CD4-positive, alpha-beta T cell treated with Interleukin-15 for 1 hour (primary cell): ENCODE measurements at regions not wholly inside any gene's neighbourhood (a gene's known extent, or its start where the extent isn't known, plus 50 kb on each side); places are given as distances from the start of the nearest gene placed in this dataset.
"Not testable (repeated sequence)": the region's sequence is repeated elsewhere in the genome, so short reads cannot be mapped to it uniquely, and the experiment has no call there.

Experiments used
- DNase-seq: peaks from one replicate; pipeline ENCODE4 v3.0.0-alpha.2; 2020

DNA sequence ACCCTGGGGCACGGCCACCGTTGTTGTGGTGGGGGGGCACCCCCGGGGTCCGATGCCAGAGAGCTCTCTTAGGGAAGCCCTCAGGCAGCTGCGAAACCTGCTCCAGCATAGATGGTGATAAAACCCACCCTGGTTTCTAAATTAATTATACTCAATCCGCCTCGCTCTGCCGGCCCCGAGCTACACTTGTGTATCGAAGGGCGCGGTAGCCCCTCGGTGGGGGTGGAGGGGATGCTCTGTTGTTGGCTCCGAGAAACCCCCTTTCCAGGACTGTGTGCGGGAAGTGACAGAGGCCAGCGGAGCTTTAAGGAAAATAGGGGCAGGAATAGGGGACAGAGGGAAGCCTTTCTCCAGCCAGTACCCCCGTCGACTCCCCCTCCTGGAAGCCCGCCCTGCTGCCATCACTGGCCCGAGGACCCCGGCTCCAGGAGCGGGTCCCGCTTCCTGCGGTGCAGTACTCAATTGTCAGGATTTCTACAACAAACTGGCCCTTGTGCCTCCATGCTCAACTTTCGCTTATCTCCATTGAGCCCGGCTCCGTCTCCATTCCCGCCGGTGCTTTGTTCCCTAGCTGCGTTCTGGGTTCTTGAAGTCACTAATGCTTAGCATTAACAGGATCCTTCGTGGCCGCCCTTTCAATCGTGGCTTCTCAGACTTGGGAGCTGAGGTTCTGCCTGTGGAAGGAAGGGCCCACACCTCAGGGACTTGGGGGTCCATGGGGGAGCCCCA is 408.2 kb downstream of the BCOR start:
- DNase-seq: no peak

DNA sequence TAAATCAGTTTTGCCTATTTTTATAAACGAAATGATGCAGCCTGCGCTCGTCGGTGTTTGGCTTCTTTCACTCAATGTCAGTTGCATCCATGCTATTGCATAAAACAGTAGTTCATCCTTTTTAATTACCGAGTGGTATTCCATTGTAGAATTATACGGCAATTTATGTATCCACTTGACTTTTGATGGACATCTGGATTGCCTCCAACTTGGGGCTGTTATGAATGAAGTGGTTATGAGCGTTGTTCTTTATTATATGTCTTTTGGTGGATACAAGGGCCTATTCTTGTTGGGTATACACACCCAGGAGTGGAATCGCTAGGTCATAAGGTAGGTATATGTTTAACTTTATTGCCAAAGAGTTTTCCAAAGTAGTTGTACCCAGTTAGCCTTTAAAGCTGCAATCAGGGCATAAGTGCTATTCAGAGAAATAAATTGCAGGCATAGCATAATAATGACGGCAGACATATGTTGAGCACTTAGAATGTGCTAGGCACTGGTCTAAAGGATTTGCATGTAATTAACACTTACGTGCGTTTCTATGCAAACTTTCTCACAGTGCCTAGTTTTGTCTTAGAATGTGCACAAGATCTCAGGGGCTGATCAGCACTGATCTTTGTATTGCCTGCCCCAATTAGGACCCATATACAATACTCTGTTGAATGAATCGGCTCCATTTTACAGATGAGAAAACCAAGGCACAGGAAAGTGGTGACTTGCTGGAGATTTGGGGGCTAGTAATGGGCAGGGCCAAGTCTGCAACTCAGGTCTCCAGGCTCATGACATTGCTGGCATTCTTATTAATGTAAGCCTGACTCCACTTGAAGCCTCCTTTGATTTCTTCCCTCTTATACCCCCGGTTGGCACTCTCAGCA is 407.0 kb downstream of the BCOR start:
- DNase-seq: no peak

DNA sequence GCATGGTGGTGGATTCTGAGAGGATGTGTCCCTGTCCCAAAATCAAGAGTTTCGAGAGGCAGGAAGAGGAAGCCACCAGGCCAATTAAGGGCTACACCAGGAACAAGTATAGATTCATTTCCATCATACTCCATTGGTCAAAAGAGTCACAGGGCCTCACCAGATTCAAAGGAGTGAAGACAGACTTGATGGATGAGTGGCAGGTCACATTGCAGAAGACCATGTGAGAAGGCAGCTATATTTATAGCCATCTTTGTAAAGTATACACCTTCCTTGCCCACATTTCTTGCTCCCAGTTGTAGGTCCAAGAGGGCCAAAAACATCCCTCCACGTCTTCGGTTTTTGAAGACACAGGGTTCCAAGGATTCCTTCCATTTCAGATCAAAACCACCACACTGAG is 406.0 kb downstream of the BCOR start:
- no peak for DNase-seq

DNA sequence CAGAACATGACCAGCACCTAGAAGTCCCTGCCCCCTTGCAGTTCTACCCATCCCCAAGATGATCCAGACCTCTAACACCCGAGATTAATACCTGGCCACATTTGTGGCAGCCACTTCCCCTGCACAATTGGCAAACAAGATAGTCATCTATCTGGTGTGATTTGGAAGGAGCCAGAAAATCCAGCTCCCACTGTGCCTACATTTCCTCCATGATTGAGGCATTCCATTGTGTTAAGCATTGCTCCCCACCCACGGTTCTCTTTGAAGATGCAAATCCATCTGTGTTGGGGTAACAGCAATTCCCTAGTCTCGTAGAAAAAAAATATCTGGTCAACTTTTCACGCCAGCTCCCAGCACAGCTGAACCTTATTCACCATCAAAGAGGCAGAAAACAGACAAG is 405.0 kb downstream of the BCOR start:
- DNase-seq: no peak

GRCh38 chrX:39693298-39693697 is 404.5 kb downstream of the BCOR start:
- no peak for DNase-seq

- DNase-seq: not testable (repeated sequence)
Observed at GRCh38 chrX:39702636-39703035, 395.1 kb downstream of the BCOR start.

GRCh38 chrX:39703307-39703706 is 394.5 kb downstream of the BCOR start:
- DNase-seq: no peak

GRCh38 chrX:39704590-39704989 is 393.2 kb downstream of the BCOR start:
- no peak for DNase-seq

DNA sequence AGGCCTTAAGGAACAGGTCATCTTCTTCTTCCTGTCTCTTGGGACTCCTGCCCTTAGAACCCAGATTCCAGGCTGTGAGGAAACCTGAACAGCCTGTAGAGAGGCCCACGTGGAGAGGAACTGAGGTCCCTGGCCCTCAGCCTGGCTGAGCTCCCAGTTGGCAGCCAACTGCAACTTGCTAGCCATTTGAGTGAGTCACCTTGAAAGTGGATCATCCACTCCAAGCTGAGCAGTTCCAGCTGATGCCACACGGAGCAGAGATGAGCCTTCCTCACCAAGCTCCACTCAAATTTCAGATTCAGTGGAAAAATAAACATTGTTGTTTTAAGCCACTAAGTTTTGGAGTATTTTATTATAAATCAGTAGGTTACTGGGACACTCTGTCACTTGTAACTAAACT is 392.5 kb downstream of the BCOR start:
- no peak for DNase-seq

DNA sequence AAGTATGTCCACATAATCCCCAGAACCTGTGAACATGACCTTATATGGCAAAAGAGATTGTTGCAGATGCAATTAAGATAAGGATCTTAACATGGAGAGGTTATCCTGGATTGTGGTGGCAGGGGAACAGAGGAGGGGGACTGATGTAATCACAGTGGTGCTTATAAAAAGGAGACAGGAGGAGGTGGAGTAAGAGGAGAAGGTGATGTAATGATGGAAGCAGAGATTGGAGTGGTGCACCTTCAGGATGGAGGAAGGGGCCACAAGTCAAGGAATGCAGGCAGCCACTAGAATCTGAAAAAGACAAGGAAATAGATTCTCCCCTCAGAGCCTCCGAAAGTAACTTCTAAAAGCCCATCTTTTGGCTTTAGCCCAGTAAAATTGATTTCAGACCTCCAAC is 388.4 kb downstream of the BCOR start:
- no peak for DNase-seq

DNA sequence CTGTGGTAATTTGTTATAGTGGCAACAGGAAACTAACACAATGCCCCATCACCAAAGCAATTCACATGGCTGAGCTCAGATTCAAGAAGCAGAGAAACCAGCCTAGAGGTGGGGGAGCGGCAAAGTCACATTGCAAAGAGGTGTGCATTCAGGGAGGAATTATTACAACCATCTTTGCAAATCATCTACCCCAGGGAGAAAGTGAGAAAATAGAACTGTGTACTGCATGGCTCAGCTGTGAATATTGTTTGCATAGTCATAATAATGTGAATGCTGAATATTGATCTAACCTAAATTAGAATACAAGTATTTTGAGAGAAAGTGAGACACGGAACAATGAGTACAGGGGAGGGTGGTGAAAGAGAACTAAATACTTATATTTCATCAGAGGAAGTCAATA is 387.9 kb downstream of the BCOR start:
- DNase-seq: no peak

GRCh38 chrX:39710776-39711175 is 387.0 kb downstream of the BCOR start:
- DNase-seq: no peak

DNA sequence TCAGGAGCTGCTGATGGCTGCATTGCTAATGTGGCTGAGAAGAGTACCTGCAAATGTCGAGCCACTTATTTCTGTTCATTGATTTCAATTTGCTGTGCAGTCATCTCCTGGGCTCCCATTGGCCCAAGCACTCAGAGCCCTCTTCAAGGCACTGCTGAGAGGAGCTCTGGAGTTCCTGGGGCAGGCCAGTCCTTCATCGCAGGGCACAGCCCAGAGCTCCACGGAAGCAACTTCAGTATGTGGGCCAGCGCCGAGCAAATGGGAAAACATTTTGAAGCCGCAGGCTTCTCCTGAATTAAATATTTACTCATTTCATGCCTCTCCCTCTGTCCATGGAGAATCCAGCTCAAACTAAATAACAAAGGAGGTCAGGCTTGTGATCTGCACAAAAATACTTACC is 383.3 kb downstream of the BCOR start:
- no peak for DNase-seq

DNA sequence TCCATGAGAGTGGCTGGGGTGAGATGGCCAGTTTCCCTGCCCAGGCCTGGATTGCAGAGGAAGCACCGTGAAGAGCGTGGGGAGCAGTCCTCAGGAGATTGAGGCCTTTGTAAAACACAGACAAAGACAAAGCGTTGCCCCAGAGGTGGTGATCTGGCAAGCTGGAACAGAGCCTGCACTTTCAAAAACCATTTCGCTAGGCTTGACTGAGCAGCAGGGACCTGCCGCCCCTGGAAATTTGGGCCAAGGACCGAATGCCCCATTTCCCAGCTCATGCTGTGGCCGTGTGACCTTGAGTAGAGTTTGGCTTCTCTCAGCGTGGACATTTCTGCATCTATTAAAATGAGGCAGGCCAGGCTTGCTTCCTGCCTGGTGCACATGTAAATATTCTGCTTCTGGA is 381.4 kb downstream of the BCOR start:
- no peak for DNase-seq

GRCh38 chrX:39716802-39717540 is 380.8 kb downstream of the BCOR start:
- no peak for DNase-seq

DNA sequence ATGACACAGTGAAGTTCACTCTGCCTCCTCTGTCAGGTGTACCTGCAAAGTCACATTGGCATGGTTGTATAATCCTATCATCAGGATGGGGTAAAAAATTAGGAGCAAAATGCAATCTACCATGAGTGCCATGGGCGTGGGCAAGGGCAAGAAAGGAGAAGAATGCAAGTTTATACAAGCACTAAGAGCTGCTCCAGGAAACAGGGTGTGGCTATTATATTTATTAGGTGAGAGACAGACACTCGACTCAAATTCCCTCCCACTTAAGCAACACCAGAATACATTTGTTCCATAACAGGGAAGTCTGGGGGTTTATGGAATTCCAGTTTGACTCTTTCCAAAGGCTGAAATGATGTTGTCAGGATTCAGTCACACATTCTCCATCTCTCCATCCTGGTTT is 378.8 kb downstream of the BCOR start:
- DNase-seq: no peak

- no peak for DNase-seq
Observed at GRCh38 chrX:39720945-39721344, 376.8 kb downstream of the BCOR start.

DNA sequence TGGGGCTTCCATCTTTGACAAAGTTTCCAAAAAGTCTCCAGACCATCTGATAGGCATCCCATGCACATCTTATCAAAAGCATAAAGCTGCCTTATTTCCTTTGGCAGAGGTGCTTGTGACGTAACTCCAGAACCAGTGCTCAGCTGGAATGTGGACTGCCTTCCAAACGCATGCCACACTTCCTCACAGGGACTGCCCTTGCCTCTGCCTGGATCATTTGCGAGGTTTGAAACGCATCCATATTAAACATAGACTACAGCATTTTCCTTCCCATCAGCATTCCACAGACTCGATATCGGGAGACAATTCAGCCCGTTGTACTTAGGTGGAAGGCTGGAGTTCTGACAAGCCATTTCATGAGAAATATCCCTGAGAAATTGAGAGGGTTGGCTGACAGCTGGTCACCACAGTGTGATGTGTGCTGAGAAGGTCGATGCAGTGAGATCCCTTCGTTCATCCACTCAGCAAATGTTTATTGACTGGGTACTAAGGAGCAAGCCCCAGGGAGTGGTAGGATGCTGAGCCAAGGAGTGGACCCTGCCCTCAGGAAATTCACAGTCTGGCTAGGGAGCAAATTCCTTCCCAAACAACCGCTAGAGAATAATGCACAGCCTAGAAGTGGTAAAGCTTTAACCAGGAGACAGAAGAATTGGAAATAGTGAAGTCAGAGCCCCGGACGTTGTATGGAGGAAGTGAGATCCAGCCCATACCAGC is 376.0 kb downstream of the BCOR start:
- DNase-seq: no peak

DNA sequence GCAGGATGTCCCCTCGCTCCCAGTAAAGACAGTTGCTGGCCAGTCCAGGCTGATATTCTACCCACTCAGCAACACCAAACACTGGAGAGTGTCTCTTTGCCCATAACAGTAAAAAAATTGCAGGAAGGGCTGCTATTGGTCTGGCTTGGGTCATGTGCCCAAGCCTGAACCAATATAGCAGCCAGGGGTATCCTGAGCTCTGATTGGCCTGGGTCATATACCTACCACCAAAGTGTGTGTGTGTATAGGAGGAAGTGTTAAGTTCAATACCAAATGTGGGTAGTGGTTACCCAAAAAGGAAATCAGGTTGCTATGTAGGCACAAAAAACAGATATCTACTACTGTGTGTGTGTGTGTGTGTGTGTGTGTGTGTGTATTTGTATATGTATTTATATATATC is 373.2 kb downstream of the BCOR start:
- no peak for DNase-seq

DNA sequence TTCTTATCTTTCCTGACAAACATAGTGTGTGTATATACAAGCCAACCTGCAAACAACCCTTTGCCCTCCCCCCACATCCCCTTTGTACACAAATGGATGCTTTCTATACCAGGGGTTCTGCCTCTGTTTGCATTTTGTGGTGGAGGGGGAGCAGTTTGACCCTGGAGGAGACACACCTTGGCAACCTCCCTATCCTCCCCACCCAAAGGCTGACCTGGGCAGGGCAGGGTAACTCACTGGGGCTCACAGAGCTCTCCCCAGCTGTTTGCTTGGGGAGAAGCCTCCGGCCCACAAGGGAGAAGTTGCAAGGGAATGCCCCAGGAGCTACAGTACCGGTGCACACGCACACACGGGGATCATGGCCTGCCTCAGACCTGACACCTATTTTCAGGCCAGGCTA is 372.6 kb downstream of the BCOR start:
- no peak for DNase-seq

GRCh38 chrX:39725928-39726619 is 371.7 kb downstream of the BCOR start:
- DNase-seq: no peak

GRCh38 chrX:39726771-39727170 is 371.0 kb downstream of the BCOR start:
- no peak for DNase-seq
